ENCODE measurements at regions not wholly inside any gene's neighbourhood (a gene's known extent, or its start where the extent isn't known, plus 50 kb on each side); places are given as distances from the start of the nearest gene placed in this dataset.
"Not testable (repeated sequence)": the region's sequence is repeated elsewhere in the genome, so short reads cannot be mapped to it uniquely, and the experiment has no call there.

DNA sequence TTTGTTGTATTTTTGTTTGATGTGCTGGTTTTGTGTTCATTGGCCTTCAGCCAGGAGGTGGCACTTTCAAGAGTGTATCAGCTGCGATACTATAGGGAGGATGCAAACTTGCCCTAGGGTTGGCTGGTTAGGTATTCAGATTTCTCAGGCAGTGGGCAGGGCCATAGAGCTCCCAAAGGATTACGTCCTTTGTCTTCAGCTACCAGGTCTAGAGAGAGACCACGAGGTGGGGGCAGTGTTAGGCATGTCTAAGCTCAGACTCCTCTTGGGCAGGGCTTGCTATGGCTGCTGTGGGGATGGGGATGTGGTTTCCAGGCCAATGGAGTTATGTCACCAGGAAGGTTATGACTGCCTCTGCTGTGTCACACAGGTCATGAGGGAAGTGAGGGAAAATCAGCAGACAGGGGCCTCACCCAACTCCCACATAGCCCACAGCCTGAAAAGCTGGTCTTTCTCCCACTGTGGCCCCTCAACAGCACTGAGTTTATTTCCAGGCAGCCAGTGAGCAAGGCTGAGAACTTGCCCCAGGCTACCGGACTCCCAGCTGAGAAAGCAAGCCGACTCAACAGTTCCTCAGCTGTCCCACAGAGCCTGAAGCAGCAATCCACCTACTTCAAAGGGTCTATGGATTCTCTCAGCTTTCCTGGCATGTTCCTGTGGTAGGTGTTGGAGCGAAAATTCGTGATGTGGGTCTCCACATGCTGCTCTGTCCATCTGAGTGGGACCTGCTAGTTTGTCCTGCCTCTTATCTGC lies 227.4 kb upstream of the COBL start:
- H3K27ac ChIP-seq, result no peak overlapping the region
- 71% methylated on average over 7 of the region's 7 CpGs for WGBS, 2 donors
- H3K9me3 ChIP-seq, result no peaks in the 10 kb centered on the region
- TF ChIP-seq POLR2AphosphoS5 (IDR thresholded peaks at IDR 0.05) (no peak), POLR2A (IDR thresholded peaks at IDR 0.05) (no peak), CTCF (IDR thresholded peaks at IDR 0.05) (no peak), EP300 (IDR thresholded peaks at IDR 0.05) (no peak)
- no peaks in the 10 kb centered on the region for H3K4me1 ChIP-seq
- H3K27me3 ChIP-seq, result no peaks in the 10 kb centered on the region
- H3K36me3 ChIP-seq, result no peaks in the 10 kb centered on the region
- DNase-seq, result no peak
- no peak overlapping the region for H3K4me3 ChIP-seq
- intact Hi-C loops (cut with DNase I), result no loop called here

- H3K4me3 ChIP-seq; H3K27me3 ChIP-seq; DNase-seq; H3K27ac ChIP-seq; H3K36me3 ChIP-seq; H3K9me3 ChIP-seq; intact Hi-C loops (cut with DNase I); H3K4me1 ChIP-seq: not testable (repeated sequence)
- 9 to 39% methylated on average over 2 of the region's 2 CpGs for WGBS, 2 donors
Measured at GRCh38 chr7:51540906-51541305, 224.3 kb upstream of the COBL start.

- Histone ChIP-seq H3K4me3 (no peak overlapping the region), H3K9me3 (peaks cover 0 to 3% (median 0%) of the 10 kb centered on the region in 4 donors), H3K27ac (no peak overlapping the region), H3K36me3 (no peaks in the 10 kb centered on the region), H3K27me3 (no peaks in the 10 kb centered on the region), H3K4me1 (no peaks in the 10 kb centered on the region)
- intact Hi-C loops (cut with DNase I), result no loop called here
- 69 to 88% methylated on average over 3 of the region's 3 CpGs for WGBS, 2 donors
- DNase-seq, result no peak
- TF ChIP-seq CTCF (IDR thresholded peaks at IDR 0.05) (no peak), POLR2A (IDR thresholded peaks at IDR 0.05) (no peak), POLR2AphosphoS5 (IDR thresholded peaks at IDR 0.05) (no peak), EP300 (IDR thresholded peaks at IDR 0.05) (no peak)
Measured at GRCh38 chr7:51539840-51540239, 223.2 kb upstream of the COBL start.

DNA sequence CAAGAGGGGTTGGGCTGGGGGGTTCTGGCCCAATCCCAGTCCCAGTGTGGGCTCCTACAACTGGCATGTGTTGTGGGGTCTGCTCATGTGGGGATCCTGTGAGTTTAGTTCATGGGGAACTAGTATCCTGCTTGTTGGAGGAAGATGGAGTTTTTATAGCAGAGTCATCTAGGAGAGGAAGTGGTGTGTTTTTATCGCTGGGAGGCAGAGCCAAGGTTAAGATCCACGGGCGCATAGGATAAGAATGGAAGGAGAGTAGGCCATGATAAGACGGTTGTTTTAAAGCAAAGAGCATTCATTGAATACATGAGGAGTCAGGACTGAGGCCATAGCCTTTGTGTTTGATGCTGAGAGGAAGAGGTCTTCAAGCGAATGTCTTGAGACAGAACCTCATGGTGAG lies 211.6 kb upstream of the COBL start:
- Histone ChIP-seq H3K4me1 (no peaks in the 10 kb centered on the region), H3K27ac (no peak overlapping the region), H3K4me3 (no peak overlapping the region), H3K27me3 (no peaks in the 10 kb centered on the region), H3K36me3 (no peaks in the 10 kb centered on the region), H3K9me3 (no peaks in the 10 kb centered on the region)
- no peak for DNase-seq
- intact Hi-C loops (cut with DNase I), result no loop called here
- 88 to 90% methylated on average over 5 of the region's 5 CpGs for WGBS, 2 donors
- TF ChIP-seq POLR2A (IDR thresholded peaks at IDR 0.05) (no peak), CTCF (IDR thresholded peaks at IDR 0.05) (no peak), POLR2AphosphoS5 (IDR thresholded peaks at IDR 0.05) (no peak), EP300 (IDR thresholded peaks at IDR 0.05) (no peak)

- H3K27me3 ChIP-seq, result no peaks in the 10 kb centered on the region
- no peaks in the 10 kb centered on the region for H3K36me3 ChIP-seq
- 84 to 88% methylated on average over 6 of the region's 6 CpGs for WGBS, 2 donors
- H3K27ac ChIP-seq, result no peak overlapping the region
- intact Hi-C loops (cut with DNase I), result no loop called here
- no peaks in the 10 kb centered on the region for H3K9me3 ChIP-seq
- H3K4me3 ChIP-seq, result no peak overlapping the region
- TF ChIP-seq POLR2A (IDR thresholded peaks at IDR 0.05), result no peak
- no peak for DNase-seq
- no peaks in the 10 kb centered on the region for H3K4me1 ChIP-seq
Measured at GRCh38 chr7:51521694-51522312, 205.2 kb upstream of the COBL start.

GRCh38 chr7:51521054-51521453 lies 204.4 kb upstream of the COBL start:
- no peaks in the 10 kb centered on the region for H3K4me1 ChIP-seq
- no peak for TF ChIP-seq POLR2AphosphoS5 (IDR thresholded peaks at IDR 0.05)
- TF ChIP-seq POLR2A (IDR thresholded peaks at IDR 0.05), result no peak
- no peak for TF ChIP-seq CTCF (IDR thresholded peaks at IDR 0.05)
- no peak for TF ChIP-seq EP300 (IDR thresholded peaks at IDR 0.05)
- WGBS, 2 donors, result 70 to 77% methylated on average over 6 of the region's 6 CpGs
- no peaks in the 10 kb centered on the region for H3K36me3 ChIP-seq
- no peak overlapping the region for H3K27ac ChIP-seq
- intact Hi-C loops (cut with DNase I), result no loop called here
- no peak overlapping the region for H3K4me3 ChIP-seq
- no peaks in the 10 kb centered on the region for H3K27me3 ChIP-seq
- DNase-seq, result no peak
- H3K9me3 ChIP-seq, result no peaks in the 10 kb centered on the region

All from sigmoid colon (tissue), 6 donors.